ENCODE measurements at regions not wholly inside any gene's neighbourhood (a gene's known extent, or its start where the extent isn't known, plus 50 kb on each side); places are given as distances from the start of the nearest gene placed in this dataset.
"Not testable (repeated sequence)": the region's sequence is repeated elsewhere in the genome, so short reads cannot be mapped to it uniquely, and the experiment has no call there.

- H3K4me3 ChIP-seq (ENCODE audit: extremely low read depth in 1 of 4, insufficient read depth in 2 of 4, low read depth in 3 of 4, low read length in 4 of 4); H2BK120ac ChIP-seq (replicated peaks; ENCODE audit: low read depth, low read length); POLR2A ChIA-PET (ENCODE audit: partially characterized antibody); H3K27ac ChIP-seq (ENCODE audit: low read depth, low read length); H3K79me2 ChIP-seq (ENCODE audit: control insufficient read depth in 1 of 2, insufficient read depth in 2 of 2, low read length in 2 of 2); H3K4ac ChIP-seq (replicated peaks; ENCODE audit: insufficient read length, low read depth, low read length); H2BK12ac ChIP-seq (ENCODE audit: low read depth, low read length); H2AFZ ChIP-seq (ENCODE audit: low read length); H4K8ac ChIP-seq (ENCODE audit: extremely low read depth, insufficient read depth, low read length); H3K79me1 ChIP-seq (ENCODE audit: low read depth, low read length); H4K5ac ChIP-seq (ENCODE audit: insufficient read length, low read depth, low read length); H3K9me3 ChIP-seq (ENCODE audit: insufficient read depth in 2 of 2, low read depth in 1 of 2, low read length in 1 of 2); H3K56ac ChIP-seq (replicated peaks; ENCODE audit: insufficient read length, low read depth, low read length); H2BK15ac ChIP-seq (ENCODE audit: low read length); DNase-seq (ENCODE audit: low read depth in 1 of 2, low spot score in 2 of 2); H2AK5ac ChIP-seq (ENCODE audit: low read depth, low read length); H2BK20ac ChIP-seq (ENCODE audit: low read length); H3K18ac ChIP-seq (ENCODE audit: extremely low read depth, low read length); H4K20me1 ChIP-seq (replicated peaks in 1 of 2; ENCODE audit: control insufficient read depth in 1 of 2, insufficient read depth in 2 of 2, low read length in 2 of 2); H4K91ac ChIP-seq (replicated peaks; ENCODE audit: insufficient read length, low read length); H3K36me3 ChIP-seq (ENCODE audit: control insufficient read depth in 2 of 4, insufficient read depth in 4 of 4, low read length in 3 of 4); H3K23ac ChIP-seq (ENCODE audit: insufficient read length); H3K14ac ChIP-seq (ENCODE audit: insufficient read length); H2BK5ac ChIP-seq (ENCODE audit: low read depth, low read length); H3K23me2 ChIP-seq (ENCODE audit: low read depth, low read length); H3K4me2 ChIP-seq (ENCODE audit: insufficient read depth in 1 of 2, low read depth in 2 of 2, low read length in 2 of 2); H3K9ac ChIP-seq (replicated peaks in 1 of 4; ENCODE audit: extremely low read depth in 1 of 4, low read depth in 3 of 4, low read length in 3 of 4); FAIRE-seq: not testable (repeated sequence)
- 100% methylated on average over 7 of the region's 7 CpGs; no CpG with 5 or more reads in 1 of the 2 experiments for WGBS, 2 experiments (ENCODE audit: extremely low coverage in 1 of 2, insufficient coverage in 1 of 2, insufficient read length in 1 of 2, insufficient replicate concordance in 2 of 2, low coverage in 1 of 2, low lambda C conversion rate in 2 of 2, missing lambda C conversion rate in 1 of 2)
- H3K4me1 ChIP-seq (replicated peaks in 1 of 4; ENCODE audit: control insufficient read depth in 3 of 4, insufficient read depth in 4 of 4, low read length in 3 of 4): peaks cover 4 to 12% (median 6%) of the 10 kb centered on the region in 4 experiments; a peak in 6 of 7 replicates
- CTCF ChIA-PET (ENCODE audit: partially characterized antibody): interaction anchor here (0.7 kb wide), 1 partner anchor 9 kb away, joined by 3 read pairs; no protein-coding TSS in a partner anchor
- H3K27me3 ChIP-seq (replicated peaks in 1 of 4; ENCODE audit: control insufficient read depth in 3 of 4, extremely low read depth in 1 of 4, insufficient read depth in 3 of 4, low read length in 3 of 4): peaks cover 6 to 13% (median 6%) of the 10 kb centered on the region in 4 experiments; a peak in 6 of 7 replicates
Measured at GRCh38 chr11:22435582-22435981, 97.4 kb downstream of the SLC17A6 start.

All from H1 (cell line).